H9 (cell line): ENCODE measurements at regions not wholly inside any gene's neighbourhood (a gene's known extent, or its start where the extent isn't known, plus 50 kb on each side); places are given as distances from the start of the nearest gene placed in this dataset.

Source experiments
- DNase-seq: peaks from one replicate; pipeline ENCODE4 v3.0.0-alpha.2; 2017
- H2AFZ ChIP-seq: one replicate; pipeline ENCODE4 v1.6.1; 2013; ENCODE audit warnings: mild to moderate bottlenecking, low read length, control low read depth, moderate library complexity
- H2AK5ac ChIP-seq: 2 replicates; pipeline ENCODE4 v1.6.1; 2013; ENCODE audit warnings: low read length, control low read depth, mixed read lengths; ENCODE audit not compliant: insufficient read length
- H2BK120ac ChIP-seq: one replicate; pipeline ENCODE4 v1.6.1; 2013; ENCODE audit warnings: low read depth, mild to moderate bottlenecking, low read length, control low read depth, inconsistent platforms; ENCODE audit not compliant: poor library complexity, severe bottlenecking
- H2BK12ac ChIP-seq: 2 replicates; pipeline ENCODE4 v1.6.1; 2013; ENCODE audit warnings: low read length, control low read depth, mixed read lengths, low read depth; ENCODE audit not compliant: insufficient read length
- H2BK15ac ChIP-seq: 2 replicates; pipeline ENCODE4 v1.6.1; 2013; ENCODE audit warnings: low read depth, low read length, control low read depth
- H2BK20ac ChIP-seq: one replicate; pipeline ENCODE4 v1.6.1; 2013; ENCODE audit warnings: low read depth, mild to moderate bottlenecking, low read length, control low read depth, inconsistent platforms; ENCODE audit not compliant: poor library complexity, severe bottlenecking
- H2BK5ac ChIP-seq: 2 replicates; pipeline ENCODE4 v1.6.1; 2013; ENCODE audit warnings: low read length, control low read depth, mixed read lengths; ENCODE audit not compliant: insufficient read length
- H3K14ac ChIP-seq: 2 replicates; pipeline ENCODE4 v1.6.1; 2013; ENCODE audit warnings: low read length, control low read depth; ENCODE audit not compliant: insufficient read depth
- H3K18ac ChIP-seq: 2 replicates; pipeline ENCODE4 v1.6.1; 2013; ENCODE audit warnings: low read depth, mild to moderate bottlenecking, mixed read lengths, low read length, control low read depth; ENCODE audit not compliant: insufficient read length
- H3K23ac ChIP-seq: 2 replicates; pipeline ENCODE4 v1.6.1; 2013; ENCODE audit warnings: low read length, control low read depth, mixed read lengths, low read depth; ENCODE audit not compliant: insufficient read length
- H3K23me2 ChIP-seq: 2 replicates; pipeline ENCODE4 v1.6.1; 2013; ENCODE audit warnings: low read depth, mild to moderate bottlenecking, mixed read lengths, low read length, control low read depth; ENCODE audit not compliant: insufficient read length, poor library complexity, severe bottlenecking
- H3K27ac ChIP-seq: 2 replicates; pipeline ENCODE4 v1.5.1; 2013; ENCODE audit warnings: low read length, control low read depth, mixed read lengths, low read depth; ENCODE audit not compliant: insufficient read length
- H3K27me3 ChIP-seq: 2 replicates; pipeline ENCODE4 v1.6.1; 2013; ENCODE audit warnings: low read length, control low read depth, inconsistent platforms; ENCODE audit not compliant: insufficient read depth
- H3K4ac ChIP-seq: 2 replicates; pipeline ENCODE4 v1.6.1; 2013; ENCODE audit warnings: low read depth, mild to moderate bottlenecking, control low read depth, inconsistent platforms, low read length, moderate library complexity
- H3K4me1 ChIP-seq: 2 replicates; pipeline ENCODE4 v1.6.1; 2013; ENCODE audit warnings: low read length, control low read depth, inconsistent platforms; ENCODE audit not compliant: insufficient read depth
- H3K4me2 ChIP-seq: 2 replicates; pipeline ENCODE4 v1.6.1; 2013; ENCODE audit warnings: low read length, control low read depth, mixed read lengths; ENCODE audit not compliant: insufficient read length, insufficient read depth
- H3K56ac ChIP-seq: 2 replicates; pipeline ENCODE4 v1.6.1; 2013; ENCODE audit warnings: low read depth, mild to moderate bottlenecking, mixed read lengths, low read length, control low read depth; ENCODE audit not compliant: insufficient read length
- H3K79me1 ChIP-seq: 2 replicates; pipeline ENCODE4 v1.6.1; 2013; ENCODE audit warnings: low read depth, mild to moderate bottlenecking, moderate library complexity, low read length, control low read depth, inconsistent platforms; ENCODE audit not compliant: insufficient read depth, poor library complexity, severe bottlenecking
- H3K79me2 ChIP-seq: 2 replicates; pipeline ENCODE4 v1.6.1; 2013; ENCODE audit warnings: low read length, control low read depth, inconsistent platforms; ENCODE audit not compliant: insufficient read depth
- H3K9ac ChIP-seq: 2 replicates; pipeline ENCODE4 v1.6.1; 2013; ENCODE audit warnings: low read length, control low read depth, mixed read lengths; ENCODE audit not compliant: insufficient read length; ENCODE audit errors: extremely low read depth
- H3K9me3 ChIP-seq: one replicate; pipeline ENCODE4 v1.6.1; 2013; ENCODE audit warnings: low read depth, low read length, inconsistent platforms; ENCODE audit not compliant: control insufficient read depth
- H3T11ph ChIP-seq: one replicate; pipeline ENCODE4 v1.6.1; 2013; ENCODE audit warnings: mild to moderate bottlenecking, low read length, control low read depth, inconsistent platforms
- H4K20me1 ChIP-seq: one replicate; pipeline ENCODE4 v1.6.1; 2013; ENCODE audit not compliant: control insufficient read depth, insufficient read length, insufficient read depth
- H4K5ac ChIP-seq: 2 replicates; pipeline ENCODE4 v1.6.1; 2013; ENCODE audit warnings: low read depth, mild to moderate bottlenecking, mixed read lengths, low read length, control low read depth; ENCODE audit not compliant: insufficient read length
- H4K8ac ChIP-seq: replicated peaks from 2 replicates; pipeline ENCODE4 v1.6.1; 2013; ENCODE audit warnings: low read length, control low read depth, mixed read lengths, low read depth; ENCODE audit not compliant: insufficient read length
- H4K91ac ChIP-seq: 2 replicates; pipeline ENCODE4 v1.6.1; 2013; ENCODE audit warnings: low read depth, mild to moderate bottlenecking, moderate library complexity, mixed read lengths, low read length, control low read depth; ENCODE audit not compliant: insufficient read length
- H3K27ac Mint-ChIP-seq, 3 experiments: 2 replicates in 2 of 3; 3 replicates in 1 of 3; pipeline ENCODE4 v1.8.0; 2020 to 2021; ENCODE audit warnings: mixed read lengths in 3 of 3, mild to moderate bottlenecking in 1 of 3, moderate library complexity in 1 of 3
- H3K27me3 Mint-ChIP-seq: 2 replicates; pipeline ENCODE4 v1.8.0; 2021; ENCODE audit warnings: low read depth, mild to moderate bottlenecking, moderate library complexity, mixed read lengths
- H3K36me3 Mint-ChIP-seq, 3 experiments: 2 replicates in 2 of 3; 3 replicates in 1 of 3; pipeline ENCODE4 v1.8.0; 2020 to 2021; ENCODE audit warnings: low read depth in 3 of 3, mixed read lengths in 3 of 3; ENCODE audit not compliant: insufficient read depth in 1 of 3
- H3K4me1 Mint-ChIP-seq, 2 experiments: 2 replicates each; pipeline ENCODE4 v1.8.0; 2020; ENCODE audit warnings: mixed read lengths in 2 of 2
- H3K4me3 Mint-ChIP-seq, 2 experiments: 2 replicates in 1 of 2; 3 replicates in 1 of 2; pipeline ENCODE4 v1.8.0; 2020 to 2021; ENCODE audit warnings: mild to moderate bottlenecking in 2 of 2, mixed read lengths in 2 of 2, moderate library complexity in 1 of 2
- H3K9me3 Mint-ChIP-seq, 2 experiments: 2 replicates in 1 of 2; 3 replicates in 1 of 2; pipeline ENCODE4 v1.8.0; 2020; ENCODE audit warnings: mild to moderate bottlenecking in 2 of 2, mixed read lengths in 2 of 2, moderate library complexity in 1 of 2
- CTCF ChIP-seq: fragments of 200-600 bp; sonication (generic); conservative IDR thresholded peaks from 3 replicates; pipeline ENCODE4 v1.8.0; 2021; ENCODE audit warnings: antibody characterized with exemption, mild to moderate bottlenecking
- WGBS: extraction: QIAGEN DNeasy Blood & Tissue Kit; methylation state at CpG from one replicate; pipeline ENCODE4 v1.1.7; 2013; ENCODE audit warnings: missing lambda C conversion rate, low lambda C conversion rate, mixed read lengths; ENCODE audit not compliant: insufficient read length; ENCODE audit errors: extremely low coverage; 5-methylcytosine and 5-hydroxymethylcytosine counted together

GRCh38 chr21:25459993-25460392, 147.3 kb downstream of the MRPL39 start:
- Histone ChIP-seq H4K20me1 (no peaks in the 10 kb centered on the region), H3K14ac (no peak overlapping the region), H4K91ac (no peak overlapping the region), H2BK5ac (no peak overlapping the region), H3K27me3 (no peaks in the 10 kb centered on the region), H3K79me2 (no peaks in the 10 kb centered on the region), H3K56ac (no peak overlapping the region), H2BK20ac (no peak overlapping the region), H2BK120ac (no peak overlapping the region), H2BK15ac (no peak overlapping the region), H3K23me2 (no peaks in the 10 kb centered on the region), H3K18ac (no peak overlapping the region), H3K23ac (no peak overlapping the region), H4K5ac (no peak overlapping the region), H2BK12ac (no peak overlapping the region), H3K27ac (no peak overlapping the region), H3K4ac (no peak overlapping the region), H3K4me2 (no peak overlapping the region), H3K4me1 (no peaks in the 10 kb centered on the region), H3K79me1 (no peaks in the 10 kb centered on the region), H3K9ac (no peak overlapping the region), H2AK5ac (no peak overlapping the region), H4K8ac (no peak overlapping the region), H3T11ph (no peak overlapping the region), H3K9me3 (no peaks in the 10 kb centered on the region), H2AFZ (no peak overlapping the region)
- Mint-ChIP-seq H3K4me3 (no peak overlapping the region), H3K36me3 (no peaks in the 10 kb centered on the region; a peak in 1 of 7 replicates), H3K27me3 (peaks cover 8% of the 10 kb centered on the region; the same call in 1 of the 2 replicates), H3K4me1 (no peaks in the 10 kb centered on the region), H3K9me3 (no peaks in the 10 kb centered on the region), H3K27ac (no peak overlapping the region)
- TF ChIP-seq CTCF, result no peak
- DNase-seq, result no peak
- no CpG with 5 or more reads among the region's 1 CpG for WGBS
